ENCODE measurements at regions not wholly inside any gene's neighbourhood (a gene's known extent, or its start where the extent isn't known, plus 50 kb on each side); places are given as distances from the start of the nearest gene placed in this dataset.

GRCh38 chr4:133803341-133803740, 398.2 kb downstream of the PABPC4L start:
- no peak for DNase-seq (ENCODE audit: unreplicated experiment)
- no peak overlapping the region for H3K4me3 Mint-ChIP-seq (ENCODE audit: unreplicated experiment)
- H3K4me1 Mint-ChIP-seq (ENCODE audit: insufficient read depth, unreplicated experiment): no peaks in the 10 kb centered on the region
- POLR2A ChIA-PET: no interaction called here
- intact Hi-C loops (cut with micrococcal nuclease): no loop called here
- no peak for TF ChIP-seq CTCF (IDR thresholded peaks at IDR 0.05; ENCODE audit: unreplicated experiment)
- H3K9me3 Mint-ChIP-seq (ENCODE audit: unreplicated experiment): no peaks in the 10 kb centered on the region
- H3K27me3 Mint-ChIP-seq (ENCODE audit: insufficient read depth, unreplicated experiment): no peaks in the 10 kb centered on the region
- H3K36me3 Mint-ChIP-seq (ENCODE audit: insufficient read depth, unreplicated experiment): no peaks in the 10 kb centered on the region
- BruUV-seq (replicated peaks): no TSS peak
- CTCF ChIA-PET: no interaction called here
- no peak overlapping the region for H3K27ac Mint-ChIP-seq (ENCODE audit: low read depth, unreplicated experiment)

GRCh38 chr4:133802359-133803140, 399.0 kb downstream of the PABPC4L start:
- Mint-ChIP-seq H3K36me3 (ENCODE audit: insufficient read depth, unreplicated experiment) (no peaks in the 10 kb centered on the region), H3K4me1 (ENCODE audit: insufficient read depth, unreplicated experiment) (no peaks in the 10 kb centered on the region), H3K9me3 (ENCODE audit: unreplicated experiment) (no peaks in the 10 kb centered on the region), H3K27ac (ENCODE audit: low read depth, unreplicated experiment) (no peak overlapping the region), H3K27me3 (ENCODE audit: insufficient read depth, unreplicated experiment) (no peaks in the 10 kb centered on the region), H3K4me3 (ENCODE audit: unreplicated experiment) (no peak overlapping the region)
- intact Hi-C loops (cut with micrococcal nuclease): no loop called here
- no peak for DNase-seq (ENCODE audit: unreplicated experiment)
- POLR2A ChIA-PET: no interaction called here
- TF ChIP-seq CTCF (IDR thresholded peaks at IDR 0.05; ENCODE audit: unreplicated experiment): no peak
- BruUV-seq (replicated peaks): no TSS peak
- CTCF ChIA-PET: interaction anchor here (0.5 kb wide), 1 partner anchor 13 kb away, joined by 3 read pairs; no protein-coding TSS in a partner anchor

GRCh38 chr4:133801883-133802282, 399.7 kb downstream of the PABPC4L start:
- ChIA-PET CTCF (interaction anchor here (0.5 kb wide), 1 partner anchor 14 kb away, joined by 3 read pairs; no protein-coding TSS in a partner anchor), POLR2A (no interaction called here)
- Mint-ChIP-seq H3K27me3 (ENCODE audit: insufficient read depth, unreplicated experiment) (no peaks in the 10 kb centered on the region), H3K4me1 (ENCODE audit: insufficient read depth, unreplicated experiment) (no peaks in the 10 kb centered on the region), H3K36me3 (ENCODE audit: insufficient read depth, unreplicated experiment) (no peaks in the 10 kb centered on the region), H3K9me3 (ENCODE audit: unreplicated experiment) (no peaks in the 10 kb centered on the region), H3K27ac (ENCODE audit: low read depth, unreplicated experiment) (no peak overlapping the region), H3K4me3 (ENCODE audit: unreplicated experiment) (no peak overlapping the region)
- BruUV-seq (replicated peaks): no TSS peak
- DNase-seq (ENCODE audit: unreplicated experiment): no peak
- intact Hi-C loops (cut with micrococcal nuclease): no loop called here
- no peak for TF ChIP-seq CTCF (IDR thresholded peaks at IDR 0.05; ENCODE audit: unreplicated experiment)

- no peaks in the 10 kb centered on the region for H3K4me1 Mint-ChIP-seq (ENCODE audit: insufficient read depth, unreplicated experiment)
- H3K4me3 Mint-ChIP-seq (ENCODE audit: unreplicated experiment): no peak overlapping the region
- ChIA-PET POLR2A (no interaction called here), CTCF (no interaction called here)
- TF ChIP-seq CTCF (IDR thresholded peaks at IDR 0.05; ENCODE audit: unreplicated experiment): no peak
- BruUV-seq (replicated peaks): no TSS peak
- intact Hi-C loops (cut with micrococcal nuclease): no loop called here
- DNase-seq (ENCODE audit: unreplicated experiment): no peak
- H3K36me3 Mint-ChIP-seq (ENCODE audit: insufficient read depth, unreplicated experiment): no peaks in the 10 kb centered on the region
- no peaks in the 10 kb centered on the region for H3K9me3 Mint-ChIP-seq (ENCODE audit: unreplicated experiment)
- no peaks in the 10 kb centered on the region for H3K27me3 Mint-ChIP-seq (ENCODE audit: insufficient read depth, unreplicated experiment)
- no peak overlapping the region for H3K27ac Mint-ChIP-seq (ENCODE audit: low read depth, unreplicated experiment)
Measured at GRCh38 chr4:133800966-133801365, 400.6 kb downstream of the PABPC4L start.

Measured in MCF 10A (cell line).